HFF-Myc (cell line): ENCODE measurements at regions not wholly inside any gene's neighbourhood (a gene's known extent, or its start where the extent isn't known, plus 50 kb on each side); places are given as distances from the start of the nearest gene placed in this dataset.

Source experiments
- DNase-seq: peaks from one replicate; pipeline ENCODE4 v3.0.0-alpha.2; 2011; ENCODE audit warnings: low read depth; ENCODE audit errors: extremely low read depth
- H3K4me3 ChIP-seq: replicated peaks from 2 replicates; pipeline ENCODE4 v1.5.1; 2011; ENCODE audit warnings: low read depth, mild to moderate bottlenecking, control low read depth, low read length
- TF ChIP-seq, protein P1 (sequence below): IDR thresholded peaks from 2 replicates; pipeline ENCODE4 v1.5.1; 2012; ENCODE audit warnings: mild to moderate bottlenecking, low read depth, low read length, control low read depth; ENCODE audit errors: missing control alignments

- TF ChIP-seq, protein P1, sequence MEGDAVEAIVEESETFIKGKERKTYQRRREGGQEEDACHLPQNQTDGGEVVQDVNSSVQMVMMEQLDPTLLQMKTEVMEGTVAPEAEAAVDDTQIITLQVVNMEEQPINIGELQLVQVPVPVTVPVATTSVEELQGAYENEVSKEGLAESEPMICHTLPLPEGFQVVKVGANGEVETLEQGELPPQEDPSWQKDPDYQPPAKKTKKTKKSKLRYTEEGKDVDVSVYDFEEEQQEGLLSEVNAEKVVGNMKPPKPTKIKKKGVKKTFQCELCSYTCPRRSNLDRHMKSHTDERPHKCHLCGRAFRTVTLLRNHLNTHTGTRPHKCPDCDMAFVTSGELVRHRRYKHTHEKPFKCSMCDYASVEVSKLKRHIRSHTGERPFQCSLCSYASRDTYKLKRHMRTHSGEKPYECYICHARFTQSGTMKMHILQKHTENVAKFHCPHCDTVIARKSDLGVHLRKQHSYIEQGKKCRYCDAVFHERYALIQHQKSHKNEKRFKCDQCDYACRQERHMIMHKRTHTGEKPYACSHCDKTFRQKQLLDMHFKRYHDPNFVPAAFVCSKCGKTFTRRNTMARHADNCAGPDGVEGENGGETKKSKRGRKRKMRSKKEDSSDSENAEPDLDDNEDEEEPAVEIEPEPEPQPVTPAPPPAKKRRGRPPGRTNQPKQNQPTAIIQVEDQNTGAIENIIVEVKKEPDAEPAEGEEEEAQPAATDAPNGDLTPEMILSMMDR: no peak
- no peak for DNase-seq
- no peak overlapping the region for H3K4me3 ChIP-seq
Measured at GRCh38 chr12:88729196-88729595, 148.9 kb upstream of the KITLG start.

DNA sequence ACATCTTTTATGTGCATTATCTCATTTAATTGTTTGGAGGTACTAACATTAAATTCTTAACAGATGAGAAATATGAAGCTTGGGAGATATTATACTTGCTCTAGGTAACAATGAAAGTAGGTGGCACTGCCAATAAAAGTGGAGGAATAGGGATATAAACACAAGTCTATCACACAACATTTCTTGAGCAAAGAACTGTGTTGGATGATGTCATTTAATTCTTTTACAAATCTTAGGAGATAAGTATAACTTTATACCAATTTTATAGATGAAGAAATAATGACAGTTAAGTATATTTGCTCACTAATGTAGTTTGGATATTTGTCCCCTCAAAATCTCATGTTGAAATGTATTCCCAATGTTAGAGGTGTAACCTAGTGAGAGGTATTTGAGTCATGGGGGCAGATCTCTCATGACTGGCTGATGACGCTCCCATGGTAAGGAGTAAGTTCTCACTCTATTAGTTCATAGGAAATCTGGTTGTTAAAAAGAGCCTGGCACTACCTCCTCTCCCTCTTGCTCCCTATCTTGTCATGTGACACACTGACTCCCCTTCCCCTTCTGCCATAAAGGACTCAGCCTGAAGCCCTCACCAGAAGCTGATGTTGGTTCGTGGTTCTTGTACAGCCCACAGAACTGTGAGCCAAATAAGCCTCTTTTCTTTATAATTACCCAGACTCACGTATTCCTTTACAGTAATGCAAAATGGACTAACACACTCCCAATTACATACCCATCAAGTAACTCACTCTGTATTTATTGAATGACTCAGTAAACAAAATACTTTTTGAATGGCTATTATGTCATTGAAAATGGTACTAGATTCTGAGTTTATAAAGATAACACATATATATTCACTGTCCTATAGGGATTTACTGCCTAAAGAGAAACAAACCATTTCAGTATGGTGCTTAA lies 146.8 kb upstream of the KITLG start:
- TF ChIP-seq, protein P1: no peak
- DNase-seq: no peak
- no peak overlapping the region for H3K4me3 ChIP-seq

GRCh38 chr12:88725592-88726143 lies 145.4 kb upstream of the KITLG start:
- no peak overlapping the region for H3K4me3 ChIP-seq
- DNase-seq: no peak
- TF ChIP-seq, protein P1: no peak

- TF ChIP-seq, protein P1: no peak
- no peak for DNase-seq
Measured at GRCh38 chr12:88723219-88723618, 142.9 kb upstream of the KITLG start.

DNA sequence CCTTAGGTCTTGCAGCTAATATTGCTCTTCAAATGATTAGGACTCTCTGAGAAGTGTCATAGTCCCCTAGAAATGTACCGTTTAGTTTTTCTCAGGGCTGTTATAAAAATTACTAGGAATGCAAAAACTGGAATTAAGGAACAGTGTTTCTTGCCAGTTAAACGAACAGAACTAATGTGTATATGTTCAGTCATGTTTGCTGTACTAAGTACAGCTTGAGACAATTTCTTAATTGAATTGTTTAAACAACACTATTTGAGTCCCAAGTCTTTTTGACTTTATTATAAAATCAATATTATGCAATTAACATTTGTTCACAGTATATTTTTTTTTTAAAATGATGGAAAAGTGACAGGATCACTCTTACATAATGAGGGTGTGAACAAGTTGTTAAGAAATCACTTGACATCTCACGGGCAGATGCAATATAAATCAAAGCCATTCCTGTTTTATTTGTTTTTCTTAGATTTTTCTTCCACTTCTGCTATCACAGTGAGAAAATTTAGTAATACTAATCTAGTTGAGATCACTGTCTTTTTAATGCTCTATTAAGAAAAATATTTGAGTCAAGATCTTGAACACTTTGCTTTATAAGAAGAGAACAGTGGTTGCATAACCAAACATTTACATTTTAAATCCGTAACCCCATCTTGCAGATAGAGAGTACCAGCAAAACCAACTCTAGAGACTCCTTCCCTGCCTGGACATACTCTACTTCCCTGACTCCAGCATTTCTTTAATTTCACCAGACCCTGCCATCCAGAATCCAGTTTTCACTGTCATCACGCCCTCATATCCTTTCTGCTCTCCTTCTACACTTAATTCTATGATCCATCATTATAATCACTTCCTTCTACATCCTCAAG lies 140.7 kb upstream of the KITLG start:
- no peak overlapping the region for H3K4me3 ChIP-seq
- no peak for DNase-seq
- TF ChIP-seq, protein P1: no peak

More at GRCh38 chr12:88723219-88723618, 142.9 kb upstream of the KITLG start:
- H3K4me3 ChIP-seq: no peak overlapping the region

DNA sequence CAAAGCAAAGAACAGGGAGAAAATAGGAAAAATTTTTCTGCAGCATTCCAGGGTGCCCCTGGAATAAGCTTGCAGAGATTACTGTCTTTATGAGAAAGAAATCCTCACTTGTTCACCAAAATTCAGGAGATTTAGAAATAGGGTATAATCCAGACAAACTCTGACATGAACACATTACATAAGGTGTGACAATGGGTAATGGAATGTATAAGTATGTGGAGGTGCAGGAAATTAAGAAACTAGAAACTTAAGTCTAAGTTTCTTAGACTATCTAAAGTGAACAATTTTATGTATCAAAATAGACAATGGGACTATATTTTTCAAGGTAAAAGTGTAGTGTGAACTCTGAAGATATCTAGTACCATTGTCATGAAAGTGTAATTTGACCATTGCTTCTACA lies 140.0 kb upstream of the KITLG start:
- H3K4me3 ChIP-seq: no peak overlapping the region
- no peak for DNase-seq
- TF ChIP-seq, protein P1: no peak
